H1 (cell line): ENCODE measurements at regions not wholly inside any gene's neighbourhood (a gene's known extent, or its start where the extent isn't known, plus 50 kb on each side); places are given as distances from the start of the nearest gene placed in this dataset.

Experiments
- CTCF ChIA-PET: fragments of 300-600 bp; sonication (Branson Sonifier 250); formaldehyde crosslinking; loops from one replicate; lab custom pipeline; 2021; ENCODE audit not compliant: partially characterized antibody; lab: Charles Lee
- POLR2A ChIA-PET: fragments of 300-600 bp; sonication (Branson Sonifier 250); formaldehyde crosslinking; loops from one replicate; lab custom pipeline; 2021; ENCODE audit warnings: inconsistent platforms; ENCODE audit not compliant: partially characterized antibody; lab: Charles Lee
- DNase-seq, 2 experiments: peaks; one replicate each; pipeline versions ENCODE4 v3.0.0 to v3.0.0-alpha.2; 2010 to 2022; ENCODE audit warnings: low spot score in 2 of 2, low read depth in 1 of 2, mixed read lengths in 1 of 2
- FAIRE-seq: peaks from 2 replicates; lab custom pipeline; 2011; peaks lifted over from hg19 to GRCh38; lab: Jason Lieb, UNC
- H2AFZ ChIP-seq: 2 replicates; pipeline ENCODE4 v1.8.1; 2012; ENCODE audit warnings: low read length, inconsistent platforms
- H2AK5ac ChIP-seq: 2 replicates; pipeline ENCODE4 v1.6.1; 2013; ENCODE audit warnings: low read depth, low read length
- H2BK120ac ChIP-seq: replicated peaks from 2 replicates; pipeline ENCODE3; 2013; ENCODE audit warnings: low read depth, low read length, inconsistent platforms
- H2BK12ac ChIP-seq: 2 replicates; pipeline ENCODE4 v1.6.1; 2013; ENCODE audit warnings: low read depth, low read length
- H2BK15ac ChIP-seq: 2 replicates; pipeline ENCODE4 v1.6.1; 2013; ENCODE audit warnings: low read length
- H2BK20ac ChIP-seq: 2 replicates; pipeline ENCODE4 v1.6.1; 2013; ENCODE audit warnings: low read length
- H2BK5ac ChIP-seq: 2 replicates; pipeline ENCODE4 v1.6.1; 2013; ENCODE audit warnings: low read depth, low read length
- H3K14ac ChIP-seq: 2 replicates; pipeline ENCODE4 v1.6.1; 2013; ENCODE audit warnings: inconsistent platforms; ENCODE audit not compliant: insufficient read length
- H3K18ac ChIP-seq: 2 replicates; pipeline ENCODE4 v1.6.1; 2013; ENCODE audit warnings: low read length; ENCODE audit errors: extremely low read depth
- H3K23ac ChIP-seq: 2 replicates; pipeline ENCODE4 v1.6.1; 2013; ENCODE audit warnings: inconsistent platforms; ENCODE audit not compliant: insufficient read length
- H3K23me2 ChIP-seq: 2 replicates; pipeline ENCODE4 v1.6.1; 2013; ENCODE audit warnings: low read depth, low read length
- H3K27ac ChIP-seq: 2 replicates; pipeline ENCODE4 v1.6.1; 2011; ENCODE audit warnings: low read depth, low read length, inconsistent platforms
- H3K27me3 ChIP-seq, 4 experiments: replicated peaks in 1 of 4; 1 replicate in 1 of 4; 2 replicates in 3 of 4; pipeline versions ENCODE4 v1.6.1 to v1.8.1; 2011 to 2013; ENCODE audit warnings: low read length in 3 of 4, mild to moderate bottlenecking in 3 of 4, inconsistent platforms in 2 of 4, mixed read lengths in 2 of 4, moderate library complexity in 1 of 4; ENCODE audit not compliant: control insufficient read depth in 3 of 4, insufficient read depth in 3 of 4; ENCODE audit errors: extremely low read depth in 1 of 4
- H3K36me3 ChIP-seq, 4 experiments: 2 replicates each; pipeline versions ENCODE4 v1.6.1 to v1.8.1; 2011 to 2013; ENCODE audit warnings: mild to moderate bottlenecking in 4 of 4, low read length in 3 of 4, moderate library complexity in 2 of 4, control low read depth in 1 of 4, inconsistent platforms in 1 of 4; ENCODE audit not compliant: insufficient read depth in 4 of 4, control insufficient read depth in 2 of 4
- H3K4ac ChIP-seq: replicated peaks from 2 replicates; pipeline ENCODE3; 2013; ENCODE audit warnings: low read length, low read depth, mixed read lengths, inconsistent platforms; ENCODE audit not compliant: insufficient read length
- H3K4me1 ChIP-seq, 4 experiments: replicated peaks in 1 of 4; 1 replicate in 1 of 4; 2 replicates in 3 of 4; pipeline versions ENCODE4 v1.6.1 to v1.8.1; 2011 to 2013; ENCODE audit warnings: low read length in 3 of 4, inconsistent platforms in 2 of 4, mixed read lengths in 1 of 4; ENCODE audit not compliant: insufficient read depth in 4 of 4, control insufficient read depth in 3 of 4
- H3K4me2 ChIP-seq, 2 experiments: 2 replicates each; pipeline versions ENCODE4 v1.6.1 to v1.8.1; 2011 to 2013; ENCODE audit warnings: low read depth in 2 of 2, low read length in 2 of 2, control low read depth in 1 of 2, inconsistent platforms in 1 of 2, mild to moderate bottlenecking in 1 of 2; ENCODE audit not compliant: insufficient read depth in 1 of 2
- H3K4me3 ChIP-seq, 4 experiments: fragments of 200-600, 300-600 bp in 1 of 4; sonication (generic), shearing (Covaris generic), sonication (Bioruptor Twin) in 1 of 4; 2 replicates each; pipeline versions ENCODE4 v1.5.1 to v1.8.1; 2011 to 2016; ENCODE audit warnings: low read length in 4 of 4, low read depth in 3 of 4, control low read depth in 2 of 4, inconsistent platforms in 2 of 4, mild to moderate bottlenecking in 2 of 4, mixed read lengths in 1 of 4, moderate library complexity in 1 of 4; ENCODE audit not compliant: insufficient read depth in 2 of 4; ENCODE audit errors: extremely low read depth in 1 of 4
- H3K56ac ChIP-seq: replicated peaks from 2 replicates; pipeline ENCODE3; 2013; ENCODE audit warnings: low read depth, mild to moderate bottlenecking, mixed read lengths, low read length, inconsistent platforms; ENCODE audit not compliant: insufficient read length
- H3K79me1 ChIP-seq: 2 replicates; pipeline ENCODE4 v1.6.1; 2013; ENCODE audit warnings: low read depth, low read length, control low read depth
- H3K79me2 ChIP-seq, 2 experiments: 2 replicates each; pipeline versions ENCODE4 v1.6.1 to v1.8.1; 2012 to 2013; ENCODE audit warnings: low read length in 2 of 2, mild to moderate bottlenecking in 2 of 2, inconsistent platforms in 1 of 2; ENCODE audit not compliant: insufficient read depth in 2 of 2, control insufficient read depth in 1 of 2
- H3K9ac ChIP-seq, 4 experiments: replicated peaks in 1 of 4; 1 replicate in 1 of 4; 2 replicates in 3 of 4; pipeline versions ENCODE4 v1.6.1 to v1.8.1; 2011 to 2013; ENCODE audit warnings: low read depth in 3 of 4, low read length in 3 of 4, control low read depth in 2 of 4, mild to moderate bottlenecking in 2 of 4, moderate library complexity in 2 of 4, inconsistent platforms in 1 of 4; ENCODE audit errors: extremely low read depth in 1 of 4
- H3K9me3 ChIP-seq, 2 experiments: 2 replicates each; pipeline versions ENCODE4 v1.6.1 to v1.8.1; 2012 to 2013; ENCODE audit warnings: mild to moderate bottlenecking in 2 of 2, moderate library complexity in 2 of 2, control low read depth in 1 of 2, inconsistent platforms in 1 of 2, low read depth in 1 of 2, low read length in 1 of 2, mixed read lengths in 1 of 2; ENCODE audit not compliant: insufficient read depth in 2 of 2
- H4K20me1 ChIP-seq, 2 experiments: replicated peaks in 1 of 2; 2 replicates each; pipeline versions ENCODE3 to v1.8.1; 2011 to 2013; ENCODE audit warnings: inconsistent platforms in 2 of 2, low read length in 2 of 2, mild to moderate bottlenecking in 1 of 2; ENCODE audit not compliant: insufficient read depth in 2 of 2, control insufficient read depth in 1 of 2
- H4K5ac ChIP-seq: 2 replicates; pipeline ENCODE4 v1.6.1; 2013; ENCODE audit warnings: low read length, low read depth, mixed read lengths, inconsistent platforms; ENCODE audit not compliant: insufficient read length
- H4K8ac ChIP-seq: 2 replicates; pipeline ENCODE4 v1.8.0; 2013; ENCODE audit warnings: mild to moderate bottlenecking, moderate library complexity, low read length, inconsistent platforms; ENCODE audit not compliant: insufficient read depth; ENCODE audit errors: extremely low read depth
- H4K91ac ChIP-seq: replicated peaks from 2 replicates; pipeline ENCODE3; 2013; ENCODE audit warnings: low read length, mixed read lengths, inconsistent platforms; ENCODE audit not compliant: insufficient read length
- BACH1 ChIP-seq: IDR thresholded peaks from 2 replicates; pipeline ENCODE4 v1.6.1; 2012; ENCODE audit warnings: low read length, improper control_type of control experiment
- WGBS, 2 experiments: shearing (Covaris generic) in 1 of 2; methylation state at CpG; one replicate each; pipeline versions ENCODE4 v1.1.6 to v1.1.7; 2013 to 2015; ENCODE audit warnings: low lambda C conversion rate in 2 of 2, mixed read lengths in 2 of 2, inconsistent platforms in 1 of 2, low coverage in 1 of 2, missing lambda C conversion rate in 1 of 2; ENCODE audit not compliant: insufficient replicate concordance in 2 of 2, insufficient coverage in 1 of 2, insufficient read length in 1 of 2; ENCODE audit errors: extremely low coverage in 1 of 2, missing lambda C conversion rate in 1 of 2; 5-methylcytosine and 5-hydroxymethylcytosine counted together

GRCh38 chr11:119919656-119920055 lies 190.7 kb upstream of the NECTIN1 start:
- H2AK5ac ChIP-seq: no peak overlapping the region
- TF ChIP-seq BACH1: no peak
- TF ChIP-seq, all 59 proteins: peak for 0
- FAIRE-seq: no peak
- no peaks in the 10 kb centered on the region for H3K36me3 ChIP-seq
- no peak overlapping the region for H4K5ac ChIP-seq
- CTCF ChIA-PET: interaction anchor here (1.1 to 1.3 kb wide), 3 partner anchors 92 to 199 kb away, joined by 3 read pairs; no protein-coding TSS in a partner anchor
- H3K79me2 ChIP-seq: no peaks in the 10 kb centered on the region
- no peak overlapping the region for H3K23ac ChIP-seq
- no peak overlapping the region for H4K91ac ChIP-seq
- 89% methylated on average over 6 of the region's 6 CpGs; no CpG with 5 or more reads in 1 of the 2 experiments for WGBS, 2 experiments
- no peaks in the 10 kb centered on the region; a peak in 1 of 7 replicates for H3K4me1 ChIP-seq
- no peak overlapping the region for H2BK5ac ChIP-seq
- no peak overlapping the region for H3K4me3 ChIP-seq
- POLR2A ChIA-PET: no interaction called here
- H2BK15ac ChIP-seq: no peak overlapping the region
- no peak overlapping the region for H3K27ac ChIP-seq
- H2BK120ac ChIP-seq: no peak overlapping the region
- H2BK20ac ChIP-seq: no peak overlapping the region
- H3K56ac ChIP-seq: no peak overlapping the region
- no peak overlapping the region for H2BK12ac ChIP-seq
- no peak overlapping the region for H2AFZ ChIP-seq
- H3K9me3 ChIP-seq: 0 out of 4 replicates have a peak, but pooled peaks cover 4 to 7% of the 10 kb centered on the region in 2 experiments
- no peak overlapping the region for H3K4me2 ChIP-seq
- H3K23me2 ChIP-seq: no peaks in the 10 kb centered on the region
- H3K14ac ChIP-seq: no peak overlapping the region
- H3K9ac ChIP-seq: no peak overlapping the region
- no peak overlapping the region for H4K8ac ChIP-seq
- no peak for DNase-seq
- no peaks in the 10 kb centered on the region for H3K79me1 ChIP-seq
- no peaks in the 10 kb centered on the region for H4K20me1 ChIP-seq
- no peak overlapping the region for H3K18ac ChIP-seq
- H3K4ac ChIP-seq: no peak overlapping the region
- H3K27me3 ChIP-seq: no peaks in the 10 kb centered on the region; a peak in 2 of 7 replicates
